DMS79 (cell line): ENCODE measurements at regions not wholly inside any gene's neighbourhood (a gene's known extent, or its start where the extent isn't known, plus 50 kb on each side); places are given as distances from the start of the nearest gene placed in this dataset.

Experiments
- DNase-seq: peaks from one replicate; lab custom pipeline; 2025; lab: John Stamatoyannopoulos, UW

DNA sequence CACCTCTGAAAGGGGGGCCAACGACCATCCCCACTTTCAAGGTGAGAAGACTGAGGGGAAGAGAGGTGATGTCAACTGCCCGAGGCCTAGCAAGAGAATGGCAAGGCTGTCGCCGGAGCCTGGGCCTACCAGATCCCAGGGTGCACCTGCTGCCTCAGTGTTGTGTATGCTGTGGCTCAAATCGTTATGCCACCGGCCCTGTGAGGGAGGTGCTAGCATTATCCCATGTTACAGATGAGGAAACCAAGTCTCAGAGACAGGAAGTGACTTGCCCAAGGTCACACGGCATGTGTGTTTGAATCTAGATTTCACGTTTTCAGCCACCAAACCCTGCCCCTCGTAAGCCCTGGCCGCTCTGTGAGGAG is 152.5 kb downstream of the CEBPB start:
- no peak for DNase-seq

DNA sequence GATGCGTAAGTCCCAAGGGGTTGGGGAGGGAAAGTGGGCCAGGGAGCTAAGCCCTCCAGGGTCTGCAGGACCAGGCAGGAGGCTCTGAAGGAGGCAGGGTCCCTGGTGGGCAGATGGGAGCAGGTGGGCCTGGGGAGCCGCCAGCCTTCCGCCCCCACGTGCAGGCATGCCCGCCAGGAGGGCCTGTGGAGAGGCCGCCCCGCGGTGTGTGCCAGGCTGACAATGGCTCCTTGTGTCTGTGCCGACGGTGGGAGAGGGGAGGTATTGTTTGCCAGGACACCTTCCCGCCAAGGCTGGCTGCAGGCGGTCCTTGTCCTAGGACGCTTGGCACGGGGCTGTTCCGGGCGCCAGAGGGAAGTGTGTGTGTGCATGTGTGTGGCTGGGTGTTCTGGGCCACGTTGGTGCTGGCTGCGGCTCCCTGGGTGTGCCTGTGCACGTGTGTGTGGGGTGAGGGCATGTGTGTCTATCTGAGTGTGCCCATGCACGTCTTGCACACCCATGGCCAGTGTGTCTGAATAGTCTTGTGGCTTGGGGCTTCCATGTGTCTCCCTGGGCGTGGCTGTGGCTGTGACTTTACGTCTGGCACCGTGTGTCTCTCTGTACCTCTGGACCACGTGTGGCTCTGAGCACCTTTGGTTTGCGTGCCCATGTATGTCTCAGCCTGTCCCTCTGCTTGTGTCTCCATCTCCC is 153.0 kb downstream of the CEBPB start:
- DNase-seq, result peak; percentile 3

DNA sequence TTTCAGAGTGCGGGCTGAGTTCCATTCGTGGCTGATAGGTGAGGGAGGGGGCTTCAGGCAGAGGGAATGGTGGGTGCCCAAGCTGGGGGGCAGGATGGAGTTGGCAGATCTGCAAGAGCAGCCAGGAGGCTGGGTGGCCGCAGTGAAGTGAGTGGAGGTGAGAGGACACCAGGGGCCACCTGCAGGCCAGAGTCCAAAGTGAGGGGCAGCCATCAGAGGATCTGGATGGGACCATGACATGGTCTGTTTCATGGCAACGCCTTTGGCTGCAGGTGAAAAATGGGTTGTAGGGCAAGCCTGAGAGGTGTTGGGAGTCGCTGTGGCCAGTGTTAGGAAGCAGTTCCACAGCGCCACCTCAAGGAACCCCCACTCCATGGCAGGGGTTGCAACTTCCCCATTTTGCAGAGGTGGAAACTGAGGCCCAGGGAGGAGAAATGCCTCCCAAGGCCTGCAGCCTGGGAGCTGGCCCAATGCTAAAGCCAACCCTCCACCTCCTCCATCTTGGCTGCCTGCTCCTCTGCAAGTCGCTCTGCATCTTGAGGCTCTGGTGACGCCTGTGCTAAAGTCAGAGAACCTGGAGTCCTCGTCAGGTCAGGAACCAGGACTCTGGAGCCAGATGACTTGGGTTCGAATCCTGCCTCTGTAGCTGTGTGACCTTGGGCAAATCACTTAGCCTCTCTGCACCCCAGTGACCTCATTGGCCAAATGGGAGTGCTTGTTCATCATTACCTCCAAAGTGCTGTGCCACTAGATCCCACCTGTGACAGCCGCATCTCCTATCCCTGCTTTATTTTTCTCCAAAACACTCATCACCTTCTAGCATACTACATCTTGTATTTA is 153.8 kb downstream of the CEBPB start:
- DNase-seq, result no peak

DNA sequence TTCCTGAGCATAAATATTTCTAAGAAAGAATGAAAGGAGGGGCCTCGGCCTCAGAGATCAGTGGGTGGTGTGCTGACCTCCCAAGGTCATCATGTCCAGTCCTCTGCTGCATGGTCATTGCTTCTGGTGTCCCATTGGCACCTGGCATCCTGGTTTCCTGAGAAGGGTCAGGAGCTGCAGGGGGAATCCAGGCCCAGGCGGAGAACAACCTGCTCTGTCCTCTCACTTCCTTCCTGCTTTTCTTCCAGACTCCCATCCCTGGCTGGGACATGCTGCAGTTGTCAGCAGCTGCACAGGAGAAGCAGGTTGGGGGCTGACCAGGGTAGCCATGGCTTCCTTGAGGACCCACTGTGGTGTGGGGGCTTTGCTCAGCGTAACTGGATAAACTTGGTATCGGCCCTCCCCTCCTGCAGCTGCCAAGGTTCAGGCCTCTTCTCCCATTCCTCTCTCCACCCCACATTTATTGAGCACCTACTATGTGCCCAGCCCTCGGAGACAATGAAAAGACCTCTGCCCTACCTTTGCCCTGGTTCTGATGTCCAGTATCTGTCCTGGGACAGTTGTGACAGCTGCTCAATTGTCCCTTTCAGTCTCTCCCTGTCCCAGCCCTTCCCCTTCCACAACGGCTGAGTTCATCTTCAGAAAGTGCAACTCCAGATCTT is 155.2 kb downstream of the CEBPB start:
- DNase-seq, result no peak

DNA sequence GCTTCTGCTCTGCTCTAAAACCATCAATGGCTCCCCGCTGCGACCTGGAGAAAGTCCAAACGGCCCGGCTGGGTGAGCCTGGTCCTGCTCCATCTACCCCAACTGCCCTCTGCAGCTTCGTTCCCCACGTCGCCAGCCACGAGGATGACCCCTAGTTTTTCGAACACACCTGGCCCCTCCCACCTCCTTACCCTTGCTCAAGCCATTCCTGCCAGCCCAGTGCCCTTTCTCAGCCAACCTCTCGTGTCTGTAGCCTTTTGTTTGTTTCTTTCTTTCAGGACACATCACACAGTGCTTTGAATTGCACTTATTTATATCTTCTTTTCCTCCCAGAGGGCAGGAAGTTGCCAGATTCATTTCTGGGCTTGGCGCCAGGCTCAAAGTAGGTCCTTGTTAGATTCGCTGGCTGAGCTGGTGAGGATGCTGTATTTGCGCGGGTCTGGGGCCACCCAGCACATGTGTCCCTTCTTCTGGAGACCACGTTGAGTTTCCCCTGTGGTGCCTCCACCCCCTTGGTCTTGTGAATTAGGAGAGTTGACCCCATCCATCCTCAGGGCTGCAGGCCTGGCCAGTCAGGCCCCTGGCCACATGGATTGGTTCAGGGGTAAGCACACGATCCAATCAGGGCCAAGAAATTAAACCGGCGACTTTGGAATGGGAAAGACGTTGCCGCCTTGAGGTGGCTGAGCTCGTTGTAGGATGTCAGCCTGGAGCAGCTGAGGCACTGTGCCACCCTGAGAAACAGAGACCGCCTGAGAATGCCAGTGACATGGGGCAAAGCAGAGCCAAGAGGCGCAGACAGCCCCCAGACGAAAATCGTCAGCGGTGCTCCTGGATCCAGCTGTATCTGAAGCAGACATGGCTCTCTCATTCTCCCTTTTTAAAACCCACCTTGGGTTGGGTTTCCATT is 156.0 kb downstream of the CEBPB start:
- DNase-seq, result peak; percentile 90

DNA sequence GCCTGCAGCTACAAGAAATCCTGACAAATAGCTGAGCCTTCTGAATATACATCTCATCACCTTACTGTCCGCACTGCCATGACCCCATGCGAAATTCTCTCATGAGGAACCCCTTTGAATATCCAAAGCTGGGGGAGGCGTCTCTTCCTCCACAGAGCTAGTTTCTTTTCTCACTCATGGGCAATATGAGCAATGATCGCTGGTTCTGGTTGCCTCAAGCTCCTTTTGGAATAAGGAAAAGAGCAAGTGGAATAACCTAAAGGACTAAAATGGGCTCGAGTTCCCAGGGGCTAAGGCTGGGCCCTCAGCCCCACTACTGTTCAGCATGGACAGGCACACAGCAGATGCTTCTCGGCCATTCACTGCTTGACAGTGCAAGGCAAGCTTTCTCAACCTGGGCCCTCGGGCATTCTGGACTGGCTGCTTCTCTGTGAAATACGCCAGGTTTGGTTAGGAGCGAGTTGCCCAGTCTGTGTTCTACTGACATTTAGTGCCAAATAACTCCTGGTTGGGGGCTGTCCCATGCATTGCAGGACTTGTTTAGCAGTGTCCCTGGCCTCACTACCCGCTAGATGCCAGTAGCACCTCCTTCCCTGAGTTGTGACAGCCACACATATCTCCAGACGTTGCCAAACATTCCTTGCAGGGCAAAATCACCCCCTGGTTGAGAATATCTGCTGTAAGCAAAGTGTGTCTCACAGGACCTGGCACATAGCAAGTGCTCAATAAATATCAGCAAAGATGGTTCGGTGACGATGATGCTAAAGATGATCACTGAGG is 156.8 kb downstream of the CEBPB start:
- DNase-seq, result no peak

DNA sequence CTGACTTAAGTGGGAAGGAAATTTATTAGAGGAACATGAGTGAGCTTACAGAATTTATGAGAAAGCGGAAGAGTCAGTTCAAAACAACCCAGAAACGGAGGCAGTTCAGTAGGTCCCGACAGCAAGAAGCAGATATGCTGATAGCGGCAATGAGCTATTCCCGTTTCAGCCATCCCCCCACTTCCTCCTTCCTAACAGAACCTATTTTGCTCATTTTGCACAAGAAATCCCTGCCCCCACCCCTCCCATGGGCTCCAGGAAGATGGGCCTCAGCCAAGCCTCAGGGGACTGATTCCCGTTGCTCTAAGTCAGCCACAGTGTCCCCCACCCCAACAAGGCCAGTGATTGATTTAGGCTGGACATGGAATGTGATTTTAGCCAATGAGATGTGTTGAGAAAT is 157.5 kb downstream of the CEBPB start:
- no peak for DNase-seq

DNA sequence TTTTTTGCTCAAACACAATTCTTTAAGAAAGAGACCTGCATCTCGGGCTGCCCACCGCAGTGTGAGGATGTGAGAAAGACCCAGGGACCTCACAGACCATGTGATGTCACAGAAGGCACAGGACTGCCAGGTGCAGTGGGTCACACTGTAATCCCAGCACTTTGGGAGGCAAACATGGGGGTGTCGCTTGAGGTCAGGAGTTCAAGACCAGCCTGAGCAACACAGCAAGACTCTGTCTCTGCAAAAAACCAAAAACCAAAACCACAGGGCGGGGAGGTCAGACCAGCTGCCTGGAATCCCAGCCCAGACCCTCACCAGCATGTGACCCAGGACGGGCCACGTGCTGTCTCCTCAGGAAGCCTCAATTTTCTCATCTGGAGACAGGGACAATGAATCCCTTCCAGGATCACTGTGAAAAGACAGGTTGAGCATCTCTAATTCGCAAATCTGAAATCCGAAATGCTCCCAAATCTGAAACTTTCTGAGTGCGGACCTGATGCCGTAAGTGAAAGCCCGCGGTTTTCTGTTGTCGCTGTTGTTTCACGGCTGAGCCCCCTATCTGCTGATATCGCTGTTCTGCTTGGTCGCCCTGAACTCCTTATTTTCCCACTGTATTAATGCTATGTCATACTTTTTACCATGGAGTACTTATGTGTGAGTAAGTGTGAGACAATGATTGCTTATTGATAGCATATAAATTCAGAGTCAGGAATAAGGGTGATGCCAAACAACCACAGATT is 159.5 kb upstream of the PTPN1 start:
- no peak for DNase-seq

DNA sequence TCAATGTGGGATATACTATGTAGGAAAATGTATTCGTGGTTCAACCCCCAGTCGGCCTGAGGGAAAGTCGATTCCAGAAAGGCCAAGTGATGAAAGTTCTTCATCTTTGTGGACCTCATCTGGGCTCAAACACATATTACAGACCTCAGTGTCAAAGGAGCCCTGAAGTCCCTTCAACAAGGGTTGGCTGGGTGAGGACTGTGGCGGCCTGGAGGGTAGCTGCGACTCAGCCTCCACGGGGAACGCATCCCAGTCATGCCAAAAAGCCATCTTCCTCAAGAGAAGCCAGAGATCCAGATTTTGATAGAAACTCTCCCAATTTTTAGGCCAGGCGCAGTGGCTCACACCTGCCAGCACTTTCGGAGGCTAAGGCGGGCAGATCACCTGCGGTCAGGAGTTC is 158.6 kb upstream of the PTPN1 start:
- DNase-seq, result no peak

DNA sequence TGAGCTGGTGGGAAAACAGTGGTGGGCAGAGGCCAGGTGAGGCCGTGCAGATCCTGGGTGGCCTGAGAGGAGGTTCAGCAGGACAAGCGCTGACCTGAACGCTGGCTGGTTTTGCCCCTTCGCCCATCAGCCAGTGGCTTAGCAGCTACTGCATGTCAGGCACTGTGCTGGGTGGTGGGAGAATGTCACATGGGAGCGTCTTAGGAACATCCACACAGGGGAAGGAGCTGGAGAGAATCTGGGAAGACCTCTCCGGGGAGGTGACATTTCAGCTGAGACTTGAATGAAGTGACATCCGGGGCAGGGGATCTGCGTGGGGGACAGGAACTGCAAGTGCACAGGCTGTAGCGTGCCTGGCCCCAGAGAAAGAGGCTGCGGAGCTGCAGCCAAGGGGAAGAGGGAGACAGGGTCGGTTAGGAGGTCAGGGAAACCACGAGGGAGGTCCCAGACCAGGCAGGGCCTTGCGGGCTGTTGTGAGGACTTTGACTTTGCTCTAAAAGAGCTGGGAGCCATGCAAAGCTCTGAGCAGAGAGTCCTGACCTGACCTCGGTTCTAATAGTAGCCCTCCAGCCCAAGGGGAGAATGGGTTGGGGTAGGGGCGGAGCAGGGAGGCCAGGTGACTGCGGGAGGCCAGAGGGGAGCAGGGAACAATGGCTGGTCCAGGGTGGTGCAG is 156.8 kb upstream of the PTPN1 start:
- DNase-seq, result no peak

DNA sequence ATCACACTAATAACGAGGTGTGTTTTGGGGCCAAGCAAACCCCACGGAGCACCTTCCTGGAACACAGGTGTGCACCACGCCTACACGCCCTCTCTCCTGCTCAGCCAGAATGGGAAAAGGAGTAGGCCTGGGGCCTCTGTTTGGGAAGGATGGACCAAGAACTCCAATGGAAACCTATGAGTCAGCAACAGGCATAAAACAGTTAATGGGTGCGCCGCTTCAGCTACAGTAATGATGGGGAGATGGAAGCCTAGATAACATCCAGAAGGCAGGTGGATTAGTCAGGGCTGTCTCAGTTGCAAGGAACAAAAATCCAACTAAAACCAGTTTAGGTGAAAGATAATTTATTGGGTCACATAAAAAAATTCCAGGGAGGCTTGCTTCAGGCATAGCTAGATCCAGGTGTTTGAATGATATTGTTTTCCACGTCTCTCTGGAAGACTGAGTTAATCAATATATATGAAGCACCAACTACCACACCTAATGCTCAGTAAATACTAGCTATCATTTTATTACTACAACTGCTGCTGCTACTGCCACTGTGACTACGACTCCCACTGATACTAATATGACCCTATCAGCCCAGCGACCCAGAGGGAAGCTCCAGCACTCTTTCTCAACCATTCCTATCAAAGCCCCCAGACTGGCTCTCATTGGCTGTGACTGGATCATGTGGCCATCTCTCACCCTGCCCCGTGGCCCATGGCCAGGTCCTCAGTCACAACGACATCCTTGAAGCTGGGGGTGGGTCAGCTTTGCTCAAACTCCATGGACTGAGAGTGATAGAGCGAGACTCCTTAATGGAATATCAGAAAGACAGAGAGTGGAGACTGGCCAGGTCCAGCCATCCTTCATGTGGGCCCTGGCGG is 155.2 kb upstream of the PTPN1 start:
- DNase-seq, result no peak

DNA sequence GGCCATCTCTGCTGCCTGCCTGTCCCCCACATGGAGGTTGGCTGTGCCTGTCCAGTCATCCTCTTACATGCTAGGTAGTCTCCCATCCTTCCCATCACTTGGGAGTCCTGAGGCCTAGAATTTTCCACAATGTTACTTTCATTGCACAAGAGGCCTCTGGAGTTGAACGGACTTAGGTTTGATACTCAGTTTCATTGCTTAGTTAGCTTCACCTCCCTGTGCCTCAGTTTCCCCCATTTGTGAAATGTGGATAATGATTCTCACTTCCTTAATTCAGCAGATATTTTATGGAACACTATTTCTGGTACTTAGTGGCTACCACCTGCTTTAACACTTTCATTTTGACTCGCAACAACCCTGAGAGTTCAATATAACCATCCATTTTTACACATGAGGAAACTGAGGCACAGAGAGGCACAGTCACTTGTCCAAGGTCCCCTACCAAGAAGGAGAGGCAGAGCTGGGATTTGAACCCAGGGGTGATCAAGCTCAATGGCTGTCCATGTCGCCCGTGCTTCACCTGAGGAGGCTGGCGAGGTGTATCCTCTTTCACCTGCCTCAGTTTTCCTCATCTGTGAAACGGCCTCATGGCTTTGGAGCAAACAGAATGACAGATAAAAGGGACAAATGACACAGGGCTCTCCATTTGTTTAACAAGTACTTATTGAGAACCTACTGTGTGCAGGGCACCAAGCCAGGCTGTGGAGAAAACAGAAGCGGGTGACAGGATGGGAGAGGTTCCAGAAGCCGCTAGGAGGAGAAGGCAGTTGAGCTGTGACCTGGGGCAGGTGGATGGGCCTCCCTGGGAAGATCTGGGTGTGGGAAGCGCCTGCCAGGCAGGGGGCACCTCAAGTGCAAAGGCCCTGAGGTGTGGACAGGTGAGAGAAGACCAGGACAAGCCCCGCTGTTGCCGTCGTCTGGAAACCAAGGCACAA is 154.3 kb upstream of the PTPN1 start:
- DNase-seq, result no peak

DNA sequence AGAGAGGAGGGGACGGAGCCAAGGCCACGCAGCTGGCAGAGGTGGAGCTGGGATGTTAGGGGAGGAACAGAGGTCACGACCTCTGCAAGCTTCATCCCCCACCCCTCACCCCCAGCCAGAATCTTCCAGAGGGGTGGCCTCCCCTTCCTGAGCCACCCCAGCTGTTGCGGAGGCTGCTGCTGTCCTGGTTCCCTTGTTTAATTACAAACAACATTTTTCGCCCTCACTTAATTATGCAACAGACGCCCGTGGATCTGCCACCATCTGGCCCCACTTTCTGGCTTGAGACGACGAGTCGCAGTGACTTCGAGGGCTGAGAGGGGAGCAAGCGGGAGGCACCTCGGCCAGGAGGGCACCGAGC is 153.7 kb upstream of the PTPN1 start:
- DNase-seq, result no peak

DNA sequence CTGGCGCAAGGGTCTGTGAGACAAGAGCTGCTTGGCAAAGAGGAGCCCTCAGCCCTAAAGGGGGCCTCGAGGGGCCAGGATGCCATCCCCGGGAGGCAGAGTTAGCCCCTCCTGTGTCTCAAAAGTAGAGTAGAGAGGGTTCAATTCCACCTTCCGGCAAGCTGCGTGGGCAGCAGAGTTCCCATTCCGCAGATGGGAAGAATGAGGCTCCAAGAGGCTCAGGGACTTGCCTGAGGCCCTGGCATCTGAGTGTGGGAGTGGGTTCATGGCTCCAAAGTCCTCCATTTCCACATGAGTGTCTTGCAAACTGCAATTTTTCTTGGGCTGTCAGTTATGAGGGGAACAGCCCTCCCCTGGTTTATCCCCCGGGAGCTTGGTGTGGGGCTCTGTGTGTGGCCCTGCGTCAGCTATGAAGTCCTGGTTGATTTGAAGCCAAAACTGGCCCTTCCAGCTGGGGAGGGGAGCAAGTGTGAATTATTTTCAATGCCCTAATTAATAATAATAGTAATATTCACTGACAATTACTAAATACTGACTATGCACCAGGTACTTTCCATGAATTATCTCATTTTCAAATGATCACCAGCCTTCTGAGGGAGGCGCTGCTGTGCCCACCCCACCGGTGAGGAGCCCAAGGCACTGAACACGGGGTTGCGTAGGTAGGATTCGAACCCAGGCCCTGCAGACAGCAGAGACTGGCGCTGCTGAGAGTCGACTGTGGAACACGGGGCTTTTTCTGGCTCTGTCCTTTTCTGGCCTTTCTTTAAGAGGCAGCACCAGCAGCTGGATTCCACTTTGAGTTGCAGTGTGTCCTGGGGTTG is 153.0 kb upstream of the PTPN1 start:
- DNase-seq, result no peak

DNA sequence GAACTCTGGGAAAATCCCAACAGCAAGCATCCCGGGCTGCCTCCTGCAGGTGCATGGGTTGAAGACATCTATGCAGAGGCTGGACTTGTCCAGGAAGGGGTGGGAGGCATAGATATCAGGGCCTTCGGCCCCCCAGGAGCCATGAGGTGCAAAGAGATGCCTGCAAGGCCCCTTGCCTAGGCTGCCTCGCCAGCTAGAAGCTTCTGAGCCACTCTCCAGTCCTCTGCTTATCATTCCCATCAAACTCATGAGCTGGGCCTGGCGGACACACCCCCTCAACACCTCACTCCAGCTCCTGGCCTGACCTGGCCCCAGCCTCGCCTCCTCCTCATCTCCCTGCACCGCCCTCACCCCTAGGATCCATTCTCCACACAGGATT is 152.4 kb upstream of the PTPN1 start:
- no peak for DNase-seq

DNA sequence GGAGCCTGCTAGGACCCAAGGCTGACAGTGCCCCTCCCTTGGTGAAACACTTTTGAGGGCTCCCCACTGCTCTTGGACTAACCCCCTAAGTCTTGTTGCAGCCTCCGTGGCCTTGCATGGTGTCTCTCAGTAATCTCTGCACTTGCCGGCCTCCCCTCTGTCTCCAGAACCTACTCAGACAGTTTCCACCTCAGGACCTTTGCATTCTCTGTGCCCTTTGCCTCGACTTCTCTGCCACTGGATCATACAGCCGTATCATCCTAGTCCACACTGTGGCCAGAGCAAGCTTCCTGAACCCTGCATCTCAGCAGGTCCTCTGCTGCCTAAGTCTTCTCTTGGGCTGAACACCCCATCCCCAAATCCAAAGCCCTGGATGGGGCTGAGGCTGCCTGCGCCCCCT is 152.0 kb upstream of the PTPN1 start:
- DNase-seq, result no peak

DNA sequence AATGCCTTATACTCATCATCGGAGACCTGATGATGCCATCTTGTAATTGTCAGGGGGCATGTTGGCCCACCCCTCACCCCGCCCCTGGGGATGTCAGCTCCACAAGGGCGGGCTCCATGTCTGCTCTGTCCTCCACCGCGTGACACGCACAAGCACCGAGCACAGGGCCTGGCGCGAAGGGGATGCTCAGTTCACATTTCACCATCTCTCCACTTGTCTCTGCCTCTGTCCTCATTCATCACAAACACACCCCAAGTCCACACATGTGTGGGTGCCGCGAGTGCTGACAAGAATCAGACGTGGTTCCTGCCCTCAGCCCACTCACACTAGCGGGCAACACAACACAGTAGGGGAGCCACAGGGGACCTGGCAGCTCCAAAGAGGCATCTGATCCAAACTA is 151.2 kb upstream of the PTPN1 start:
- no peak for DNase-seq
